Endothelial cell (in vitro differentiated cells): ENCODE measurements at regions not wholly inside any gene's neighbourhood (a gene's known extent, or its start where the extent isn't known, plus 50 kb on each side); places are given as distances from the start of the nearest gene placed in this dataset.

Experiments used
- DNase-seq: peaks from one replicate; pipeline ENCODE4 v3.0.0; 2021; ENCODE audit warnings: low spot score
- H3K27ac Mint-ChIP-seq: one replicate; pipeline ENCODE4 v1.8.0; 2021; ENCODE audit warnings: mixed read lengths, inconsistent platforms; ENCODE audit not compliant: unreplicated experiment
- H3K27me3 Mint-ChIP-seq: one replicate; pipeline ENCODE4 v1.8.0; 2021; ENCODE audit warnings: mild to moderate bottlenecking, moderate library complexity, mixed read lengths, inconsistent platforms; ENCODE audit not compliant: unreplicated experiment
- H3K36me3 Mint-ChIP-seq: one replicate; pipeline ENCODE4 v1.8.0; 2021; ENCODE audit warnings: mild to moderate bottlenecking, low read depth, mixed read lengths, inconsistent platforms; ENCODE audit not compliant: unreplicated experiment
- H3K4me1 Mint-ChIP-seq: one replicate; pipeline ENCODE4 v1.8.0; 2021; ENCODE audit warnings: mild to moderate bottlenecking, mixed read lengths, inconsistent platforms; ENCODE audit not compliant: unreplicated experiment
- H3K4me3 Mint-ChIP-seq: one replicate; pipeline ENCODE4 v1.8.0; 2021; ENCODE audit warnings: mild to moderate bottlenecking, mixed read lengths, inconsistent platforms; ENCODE audit not compliant: unreplicated experiment
- H3K9me3 Mint-ChIP-seq: one replicate; pipeline ENCODE4 v1.8.0; 2021; ENCODE audit warnings: mixed read lengths, inconsistent platforms; ENCODE audit not compliant: unreplicated experiment
- TF ChIP-seq, protein P1 (sequence below): fragments of 200-600 bp; sonication (generic); IDR thresholded peaks from one replicate; pipeline ENCODE4 v1.5.0; 2021; ENCODE audit warnings: antibody characterized with exemption; ENCODE audit not compliant: unreplicated experiment

DNA sequence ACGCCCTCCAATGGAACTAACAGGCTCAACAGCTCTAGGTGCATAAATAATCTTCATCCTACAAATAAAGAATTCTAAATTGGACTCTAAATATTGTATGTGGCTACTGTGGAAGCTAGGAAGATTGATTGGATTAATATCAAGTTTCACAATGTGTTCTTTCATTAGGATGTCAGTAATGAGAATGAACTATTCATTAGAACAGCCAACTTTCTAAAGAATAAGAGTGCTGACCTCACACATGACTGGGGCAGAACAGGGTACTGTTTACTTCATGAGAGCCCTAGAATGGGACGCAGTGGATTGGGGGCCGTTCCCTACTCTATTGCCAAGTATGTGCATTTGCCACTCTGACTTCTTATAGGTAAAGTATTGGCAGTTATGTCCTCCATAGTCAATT is 528.2 kb upstream of the RBFOX1 start:
- no peak overlapping the region for H3K4me3 Mint-ChIP-seq
- H3K4me1 Mint-ChIP-seq = no peaks in the 10 kb centered on the region
- DNase-seq = no peak
- H3K27me3 Mint-ChIP-seq = no peaks in the 10 kb centered on the region
- no peak overlapping the region for H3K27ac Mint-ChIP-seq
- TF ChIP-seq, protein P1, sequence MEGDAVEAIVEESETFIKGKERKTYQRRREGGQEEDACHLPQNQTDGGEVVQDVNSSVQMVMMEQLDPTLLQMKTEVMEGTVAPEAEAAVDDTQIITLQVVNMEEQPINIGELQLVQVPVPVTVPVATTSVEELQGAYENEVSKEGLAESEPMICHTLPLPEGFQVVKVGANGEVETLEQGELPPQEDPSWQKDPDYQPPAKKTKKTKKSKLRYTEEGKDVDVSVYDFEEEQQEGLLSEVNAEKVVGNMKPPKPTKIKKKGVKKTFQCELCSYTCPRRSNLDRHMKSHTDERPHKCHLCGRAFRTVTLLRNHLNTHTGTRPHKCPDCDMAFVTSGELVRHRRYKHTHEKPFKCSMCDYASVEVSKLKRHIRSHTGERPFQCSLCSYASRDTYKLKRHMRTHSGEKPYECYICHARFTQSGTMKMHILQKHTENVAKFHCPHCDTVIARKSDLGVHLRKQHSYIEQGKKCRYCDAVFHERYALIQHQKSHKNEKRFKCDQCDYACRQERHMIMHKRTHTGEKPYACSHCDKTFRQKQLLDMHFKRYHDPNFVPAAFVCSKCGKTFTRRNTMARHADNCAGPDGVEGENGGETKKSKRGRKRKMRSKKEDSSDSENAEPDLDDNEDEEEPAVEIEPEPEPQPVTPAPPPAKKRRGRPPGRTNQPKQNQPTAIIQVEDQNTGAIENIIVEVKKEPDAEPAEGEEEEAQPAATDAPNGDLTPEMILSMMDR = no peak
- peaks cover 29% of the 10 kb centered on the region for H3K9me3 Mint-ChIP-seq
- no peaks in the 10 kb centered on the region for H3K36me3 Mint-ChIP-seq

DNA sequence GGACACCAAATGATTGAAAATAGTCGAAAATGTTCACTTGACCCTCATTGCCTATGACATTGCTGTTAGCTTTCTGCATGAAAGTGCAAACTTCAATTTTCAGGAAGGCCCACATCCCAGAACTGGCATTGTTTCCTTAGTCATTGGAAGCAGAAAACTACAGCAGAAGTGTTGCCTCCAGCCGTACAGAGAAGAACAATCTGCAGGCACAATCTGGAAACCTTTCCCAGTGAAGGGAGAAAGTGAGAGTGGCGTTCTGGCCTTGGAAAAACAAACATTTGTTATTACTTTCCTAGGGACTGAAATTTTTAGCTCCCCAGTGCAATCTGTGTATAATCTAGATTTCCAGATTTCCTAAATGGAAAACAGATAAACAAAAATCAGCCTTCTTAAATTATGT is 529.5 kb upstream of the RBFOX1 start:
- H3K27ac Mint-ChIP-seq = no peak overlapping the region
- H3K4me1 Mint-ChIP-seq = no peaks in the 10 kb centered on the region
- H3K36me3 Mint-ChIP-seq = no peaks in the 10 kb centered on the region
- peaks cover 29% of the 10 kb centered on the region for H3K9me3 Mint-ChIP-seq
- TF ChIP-seq, protein P1 = no peak
- DNase-seq = no peak
- no peaks in the 10 kb centered on the region for H3K27me3 Mint-ChIP-seq
- no peak overlapping the region for H3K4me3 Mint-ChIP-seq

DNA sequence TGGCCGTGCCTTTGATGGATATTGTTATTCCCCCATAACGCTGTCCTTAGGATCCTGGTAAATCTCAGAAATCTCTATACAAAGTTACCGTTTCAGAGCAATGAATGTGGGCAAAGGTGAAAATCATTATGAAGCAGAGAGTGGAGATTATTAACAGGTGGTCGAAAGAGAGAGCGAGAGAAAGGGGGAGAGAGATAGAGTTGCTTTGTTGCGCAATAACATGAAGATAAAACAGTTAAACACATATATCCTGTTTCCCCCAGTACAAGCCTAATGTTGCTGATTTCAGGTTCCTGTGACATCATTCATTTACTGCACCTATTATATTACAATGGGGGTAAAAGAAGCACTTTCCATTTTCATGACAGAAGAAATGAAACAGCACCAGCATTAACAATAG is 535.4 kb upstream of the RBFOX1 start:
- no peaks in the 10 kb centered on the region for H3K36me3 Mint-ChIP-seq
- TF ChIP-seq, protein P1 = no peak
- no peak overlapping the region for H3K27ac Mint-ChIP-seq
- no peaks in the 10 kb centered on the region for H3K27me3 Mint-ChIP-seq
- no peak overlapping the region for H3K4me3 Mint-ChIP-seq
- DNase-seq = no peak
- H3K4me1 Mint-ChIP-seq = no peaks in the 10 kb centered on the region
- H3K9me3 Mint-ChIP-seq = peaks cover 33% of the 10 kb centered on the region

DNA sequence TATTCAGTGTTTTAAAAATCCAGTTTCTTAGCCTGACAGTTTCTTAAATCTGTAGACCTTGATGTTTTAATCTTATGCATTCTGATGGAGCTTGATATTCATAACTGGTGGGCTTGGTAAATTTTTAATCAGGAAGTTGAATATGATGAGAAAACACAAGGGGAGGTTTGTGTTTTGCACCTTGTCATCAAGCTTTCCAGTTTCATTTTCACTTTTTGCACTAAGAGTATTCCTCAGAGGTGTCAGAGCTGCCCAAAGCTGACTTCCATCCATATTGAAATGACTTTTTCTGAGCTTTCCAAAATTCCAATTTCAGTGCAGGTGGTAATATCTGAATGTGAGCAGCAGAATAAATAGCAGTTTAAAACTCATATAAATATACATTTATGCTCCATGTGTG is 555.0 kb upstream of the RBFOX1 start:
- Mint-ChIP-seq H3K27ac (no peak overlapping the region), H3K9me3 (peaks cover 4% of the 10 kb centered on the region), H3K4me1 (no peaks in the 10 kb centered on the region), H3K4me3 (no peak overlapping the region), H3K27me3 (no peaks in the 10 kb centered on the region), H3K36me3 (no peaks in the 10 kb centered on the region)
- TF ChIP-seq, protein P1 = no peak
- DNase-seq = no peak

DNA sequence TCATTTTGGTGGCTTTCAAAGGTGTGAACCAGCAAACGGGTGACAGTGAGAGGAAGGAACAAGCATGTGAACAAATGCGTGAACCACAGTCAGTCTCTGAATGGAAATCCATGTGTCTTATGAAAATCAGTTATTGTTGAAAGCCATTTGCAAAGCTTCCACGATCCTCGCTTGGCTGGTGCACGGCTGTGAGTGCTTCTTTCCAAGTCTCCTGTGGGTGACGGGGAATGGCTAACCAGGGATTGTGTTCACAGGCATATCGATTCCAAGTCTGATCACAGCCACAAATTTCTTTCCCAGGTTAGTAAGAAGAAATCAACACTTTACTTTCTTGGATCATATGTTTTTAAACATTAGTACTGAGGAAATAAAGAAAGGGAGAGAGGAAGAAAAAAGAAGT is 556.9 kb upstream of the RBFOX1 start:
- DNase-seq = no peak
- H3K27me3 Mint-ChIP-seq = no peaks in the 10 kb centered on the region
- no peaks in the 10 kb centered on the region for H3K4me1 Mint-ChIP-seq
- no peaks in the 10 kb centered on the region for H3K36me3 Mint-ChIP-seq
- TF ChIP-seq, protein P1 = no peak
- peaks cover 4% of the 10 kb centered on the region for H3K9me3 Mint-ChIP-seq
- H3K4me3 Mint-ChIP-seq = no peak overlapping the region
- H3K27ac Mint-ChIP-seq = no peak overlapping the region
